Stomach (tissue), 8 donors: ENCODE measurements at regions not wholly inside any gene's neighbourhood (a gene's known extent, or its start where the extent isn't known, plus 50 kb on each side); places are given as distances from the start of the nearest gene placed in this dataset.

ENCODE experiments used
- DNase-seq, 2 donors: peaks; one replicate each; pipeline versions ENCODE4 v3.0.0 to v3.0.0-alpha.2; 2013 to 2019
- H3K27ac ChIP-seq, 5 donors: fragments of 200-600 bp in 4 of 5; sonication (generic) in 4 of 5; one replicate each; pipeline ENCODE4 v1.5.1; 2013 to 2019; ENCODE audit warnings: mild to moderate bottlenecking in 1 of 5, moderate library complexity in 1 of 5
- H3K27me3 ChIP-seq, 3 donors: fragments of 200-600 bp; sonication (generic); one replicate each; pipeline ENCODE4 v1.5.1; 2017 to 2019; ENCODE audit warnings: mixed run types in 1 of 3
- H3K36me3 ChIP-seq, 4 donors: fragments of 200-600 bp; sonication (generic); 1 replicate in 3 of 4; 2 replicates in 1 of 4; pipeline ENCODE4 v1.5.1; 2016 to 2019
- H3K4me1 ChIP-seq, 4 donors: fragments of 200-600 bp; sonication (generic); one replicate each; pipeline ENCODE4 v1.5.1; 2016 to 2019
- H3K4me3 ChIP-seq, 4 donors: fragments of 200-600 bp; sonication (generic) in 3 of 4; one replicate each; pipeline ENCODE4 v1.5.1; 2016 to 2019; ENCODE audit warnings: mild to moderate bottlenecking in 1 of 4
- H3K9me3 ChIP-seq, 4 donors: fragments of 200-600 bp; sonication (generic); one replicate each; pipeline ENCODE4 v1.5.1; 2016 to 2019
- EP300 ChIP-seq: sonication (generic); formaldehyde crosslinking; IDR thresholded peaks from one replicate; pipeline ENCODE4 v1.6.1; 2017; ENCODE audit warnings: antibody characterized with exemption
- POLR2A ChIP-seq, 4 donors: fragments of 450-650 bp; IDR thresholded peaks; one replicate each; pipeline ENCODE4 v1.6.1; 2016; ENCODE audit warnings: antibody characterized with exemption in 4 of 4, control low read depth in 2 of 4, mild to moderate bottlenecking in 1 of 4, moderate library complexity in 1 of 4
- POLR2AphosphoS5 ChIP-seq, 3 donors: sonication (generic); formaldehyde crosslinking; IDR thresholded peaks; one replicate each; pipeline ENCODE4 v1.6.1; 2016; ENCODE audit warnings: antibody characterized with exemption in 3 of 3
- WGBS, 5 donors: extraction: QIAGEN DNeasy Blood & Tissue Kit in 3 of 5; methylation state at CpG; one replicate each; pipeline versions ENCODE4 v1.1.5 to v1.1.7; 2013 to 2018; 5-methylcytosine and 5-hydroxymethylcytosine counted together
- intact Hi-C: fragments of 100-400 bp; cut with DNase I; formaldehyde crosslinking; loops from one replicate; pipeline ENCODE4 v1.15.1; 2023; ENCODE audit warnings: low total_unique reads
- TF ChIP-seq, protein P1 (sequence below), 7 experiments: fragments of 450-650 bp in 4 of 7; fragments of 200-600 bp in 3 of 7; sonication (generic) in 3 of 7; IDR thresholded peaks; one replicate each; pipeline ENCODE4 v1.5.1; 2016 to 2019; ENCODE audit warnings: antibody characterized with exemption in 7 of 7, control low read depth in 2 of 7, mild to moderate bottlenecking in 1 of 7
- donor health status: healthy with polysubstance abuse.
- donor health status: Bipolar disorder and iron deficiency.
- donor health status: healthy.

DNA sequence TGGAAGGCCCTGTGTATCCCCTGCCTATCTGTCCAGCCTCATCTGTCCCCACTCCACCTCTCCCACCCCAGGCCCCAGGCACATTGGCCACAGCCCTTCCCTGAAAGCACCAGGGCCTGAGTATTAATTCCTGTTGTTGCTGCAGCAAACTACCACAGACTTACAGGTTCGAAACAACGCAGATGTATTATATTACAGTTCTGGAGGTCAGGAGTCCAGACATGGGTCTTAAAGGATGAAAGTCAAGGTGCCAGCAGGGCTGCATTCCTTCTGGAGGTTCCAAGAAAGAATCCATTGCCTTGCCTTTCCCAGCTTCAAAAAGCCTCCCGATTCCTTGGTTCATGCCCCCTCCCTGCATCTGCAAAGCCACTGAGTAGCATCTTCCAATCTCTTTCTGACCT lies 78.7 kb upstream of the LAPTM4A start:
- no peaks in the 10 kb centered on the region for H3K36me3 ChIP-seq
- DNase-seq = no peak
- H3K27ac ChIP-seq = peak overlapping the region; percentile 21 to 77 (median 69)
- no peak overlapping the region for H3K4me3 ChIP-seq
- no peaks in the 10 kb centered on the region for H3K27me3 ChIP-seq
- H3K9me3 ChIP-seq = no peaks in the 10 kb centered on the region
- no peak for TF ChIP-seq POLR2AphosphoS5 (IDR thresholded peaks at IDR 0.05)
- TF ChIP-seq, protein P1, sequence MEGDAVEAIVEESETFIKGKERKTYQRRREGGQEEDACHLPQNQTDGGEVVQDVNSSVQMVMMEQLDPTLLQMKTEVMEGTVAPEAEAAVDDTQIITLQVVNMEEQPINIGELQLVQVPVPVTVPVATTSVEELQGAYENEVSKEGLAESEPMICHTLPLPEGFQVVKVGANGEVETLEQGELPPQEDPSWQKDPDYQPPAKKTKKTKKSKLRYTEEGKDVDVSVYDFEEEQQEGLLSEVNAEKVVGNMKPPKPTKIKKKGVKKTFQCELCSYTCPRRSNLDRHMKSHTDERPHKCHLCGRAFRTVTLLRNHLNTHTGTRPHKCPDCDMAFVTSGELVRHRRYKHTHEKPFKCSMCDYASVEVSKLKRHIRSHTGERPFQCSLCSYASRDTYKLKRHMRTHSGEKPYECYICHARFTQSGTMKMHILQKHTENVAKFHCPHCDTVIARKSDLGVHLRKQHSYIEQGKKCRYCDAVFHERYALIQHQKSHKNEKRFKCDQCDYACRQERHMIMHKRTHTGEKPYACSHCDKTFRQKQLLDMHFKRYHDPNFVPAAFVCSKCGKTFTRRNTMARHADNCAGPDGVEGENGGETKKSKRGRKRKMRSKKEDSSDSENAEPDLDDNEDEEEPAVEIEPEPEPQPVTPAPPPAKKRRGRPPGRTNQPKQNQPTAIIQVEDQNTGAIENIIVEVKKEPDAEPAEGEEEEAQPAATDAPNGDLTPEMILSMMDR (IDR thresholded peaks at IDR 0.05) = no peak
- TF ChIP-seq EP300 = no peak
- no peak for TF ChIP-seq POLR2A (IDR thresholded peaks at IDR 0.05)
- intact Hi-C loops = loop anchor here (10.0 kb wide), 1 partner anchor 95 kb away; the partner anchor contains the start of gene SDC1
- 69 to 78% (median 76%) methylated on average over 3 of the region's 3 CpGs for WGBS, 5 donors
- H3K4me1 ChIP-seq = peaks cover 11 to 33% (median 20%) of the 10 kb centered on the region in 4 donors

DNA sequence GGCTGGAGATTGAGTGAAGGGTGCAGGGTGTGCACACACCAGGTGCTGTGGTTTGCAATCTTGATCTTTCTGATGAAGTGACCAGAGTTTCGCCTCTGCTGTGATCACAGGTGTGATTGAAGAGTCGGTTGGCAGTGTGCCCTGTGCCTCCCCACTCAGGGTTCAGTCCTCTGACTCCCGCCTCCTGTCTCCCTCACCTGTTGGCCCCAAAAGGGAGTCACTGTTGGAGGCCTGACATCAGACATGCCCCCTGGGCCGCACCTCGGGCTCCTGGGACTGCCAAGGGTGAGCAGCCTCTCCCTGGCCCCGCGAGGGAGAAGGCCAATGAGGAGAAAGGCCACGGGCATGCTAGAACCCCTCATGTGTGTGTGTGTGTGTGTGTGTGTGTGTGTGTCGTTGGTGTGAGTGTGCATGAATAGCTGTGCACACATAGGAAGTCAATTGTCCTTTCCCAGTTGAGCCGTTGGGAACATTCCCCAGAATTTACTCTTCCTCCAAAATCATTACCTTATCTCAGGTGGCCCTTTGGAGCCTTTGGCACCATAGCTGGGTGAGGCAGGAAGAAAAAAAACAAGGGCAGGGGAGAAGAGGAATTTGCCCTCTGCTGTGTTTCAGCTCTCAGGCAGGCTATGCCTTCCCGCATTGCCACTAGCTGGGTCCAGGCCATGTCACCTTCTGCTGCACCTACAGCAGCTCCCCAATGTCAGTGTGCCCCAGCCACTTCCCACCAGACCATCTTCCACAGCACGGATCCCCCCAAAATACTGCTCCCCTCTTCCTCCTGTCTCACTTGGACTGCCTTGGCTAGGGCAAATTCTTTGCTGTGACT lies 78.1 kb upstream of the LAPTM4A start:
- 34 to 55% (median 43%) methylated on average over 9 to 12 of the region's 12 CpGs for WGBS, 5 donors
- peaks cover 11 to 35% (median 20%) of the 10 kb centered on the region in 4 donors for H3K4me1 ChIP-seq
- H3K4me3 ChIP-seq = no peak overlapping the region
- intact Hi-C loops = loop anchor here (10.0 kb wide), 1 partner anchor 95 kb away; the partner anchor contains the start of gene SDC1
- no peaks in the 10 kb centered on the region for H3K36me3 ChIP-seq
- TF ChIP-seq, protein P1 (IDR thresholded peaks at IDR 0.05) = no peak
- peak in 2 of 3 donors; percentile 39 to 55 for TF ChIP-seq POLR2AphosphoS5 (IDR thresholded peaks at IDR 0.05)
- H3K9me3 ChIP-seq = no peaks in the 10 kb centered on the region
- peak overlapping the region; percentile 21 to 77 (median 69) for H3K27ac ChIP-seq
- DNase-seq = peak; percentile 65 to 71
- H3K27me3 ChIP-seq = no peaks in the 10 kb centered on the region

DNA sequence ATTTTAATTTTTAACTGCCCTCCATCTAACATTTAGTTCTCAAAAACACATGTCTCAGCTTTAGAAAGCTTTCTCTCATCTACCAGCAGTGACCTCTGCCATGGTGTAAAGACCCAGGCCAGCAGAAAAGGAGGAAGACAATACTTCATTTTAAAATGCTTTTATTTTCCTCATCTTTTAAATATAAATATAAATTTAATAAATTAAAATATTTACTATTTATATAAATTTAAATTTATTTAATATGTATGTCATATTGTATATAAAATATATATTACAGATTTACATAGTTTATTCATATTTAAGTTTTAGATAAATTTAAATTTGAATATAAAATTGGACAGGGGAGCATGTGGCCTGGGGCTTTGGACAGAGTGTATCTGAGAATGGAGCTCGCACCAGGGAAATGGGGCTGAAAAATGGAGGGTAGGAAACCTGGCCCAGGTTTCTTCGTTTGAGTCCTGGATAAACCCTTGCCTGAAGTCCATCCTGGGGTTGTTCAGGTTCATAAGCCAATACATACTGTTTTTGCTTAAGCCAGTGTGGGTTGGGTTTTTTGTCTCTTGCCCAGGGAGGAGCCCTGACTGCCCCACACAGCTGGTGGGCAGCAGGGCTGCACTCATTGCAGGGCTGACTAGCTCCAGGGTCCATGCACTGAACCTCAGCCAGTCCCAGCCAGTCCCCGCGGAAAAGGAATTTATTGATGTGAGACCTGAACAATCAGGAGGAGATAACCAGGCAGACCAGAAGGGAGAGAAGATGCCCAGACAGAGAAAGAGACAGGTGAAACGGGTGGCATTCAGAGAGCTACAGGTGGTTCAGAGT lies 77.3 kb upstream of the LAPTM4A start:
- Histone ChIP-seq H3K9me3 (no peaks in the 10 kb centered on the region), H3K4me1 (peaks cover 11 to 35% (median 20%) of the 10 kb centered on the region in 4 donors), H3K4me3 (no peak overlapping the region), H3K27ac (peak overlapping the region; percentile 21 to 77 (median 69)), H3K36me3 (no peaks in the 10 kb centered on the region), H3K27me3 (no peaks in the 10 kb centered on the region)
- 58 to 80% (median 63%) methylated on average over 5 of the region's 5 CpGs for whole genome bisulfite sequencing, 5 donors
- DNase-seq = no peak
- TF ChIP-seq, protein P1 (IDR thresholded peaks at IDR 0.05) = no peak
- TF ChIP-seq POLR2AphosphoS5 (IDR thresholded peaks at IDR 0.05) (no peak), POLR2A (IDR thresholded peaks at IDR 0.05) (no peak), EP300 (no peak)
- intact Hi-C loops = no loop called here

DNA sequence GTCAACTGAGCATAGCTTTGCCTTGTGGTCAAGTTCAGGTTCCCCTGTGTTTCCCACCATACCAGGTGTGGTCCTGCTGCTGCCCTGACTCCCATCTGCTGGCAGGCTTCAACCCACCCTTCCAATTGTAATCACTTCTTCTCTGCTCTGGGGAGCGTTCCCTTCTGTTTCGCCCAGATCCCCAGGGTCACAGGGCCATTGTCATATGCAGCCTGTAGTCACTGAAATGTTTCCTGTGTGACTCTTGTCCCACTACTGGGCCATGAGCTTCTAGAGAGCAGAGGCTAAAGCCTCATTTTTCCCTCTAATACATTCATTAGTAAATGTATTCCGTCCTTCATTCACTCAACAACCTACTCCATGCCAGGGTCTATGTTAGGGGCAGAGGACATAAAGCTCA lies 75.0 kb upstream of the LAPTM4A start:
- intact Hi-C loops = no loop called here
- Histone ChIP-seq H3K4me3 (no peak overlapping the region), H3K4me1 (peaks cover 11 to 35% (median 20%) of the 10 kb centered on the region in 4 donors), H3K9me3 (no peaks in the 10 kb centered on the region), H3K27me3 (no peaks in the 10 kb centered on the region), H3K27ac (no peak overlapping the region), H3K36me3 (no peaks in the 10 kb centered on the region)
- DNase-seq = no peak
- 86 to 98% (median 91%) methylated on average over 3 of the region's 3 CpGs for WGBS, 5 donors
- TF ChIP-seq POLR2AphosphoS5 (IDR thresholded peaks at IDR 0.05) = no peak
- TF ChIP-seq EP300 = no peak
- TF ChIP-seq, protein P1 (IDR thresholded peaks at IDR 0.05) = no peak
- no peak for TF ChIP-seq POLR2A (IDR thresholded peaks at IDR 0.05)
